DOHH2 (cell line): ENCODE measurements at regions not wholly inside any gene's neighbourhood (a gene's known extent, or its start where the extent isn't known, plus 50 kb on each side); places are given as distances from the start of the nearest gene placed in this dataset.

Experiments
- H3F3A ChIP-seq: fragments of 200-600 bp; sonication (generic), shearing (Covaris generic); 2 replicates; pipeline ENCODE4 v1.6.0; 2016; ENCODE audit warnings: antibody characterized with exemption, mild to moderate bottlenecking; ENCODE audit not compliant: control insufficient read depth, insufficient read depth
- H3K27ac ChIP-seq: fragments of 200-600 bp; sonication (generic); 2 replicates; pipeline ENCODE4 v1.5.1; 2014; ENCODE audit warnings: low read depth, mild to moderate bottlenecking, low read length, moderate library complexity
- H3K27me3 ChIP-seq: fragments of 200-600 bp; sonication (generic); 2 replicates; pipeline ENCODE4 v1.6.1; 2014; ENCODE audit warnings: mild to moderate bottlenecking, low read length, mixed read lengths; ENCODE audit not compliant: control insufficient read depth
- H3K36me3 ChIP-seq: fragments of 200-600 bp; sonication (generic); 2 replicates; pipeline ENCODE4 v1.6.1; 2014; ENCODE audit warnings: mild to moderate bottlenecking, low read length, moderate library complexity, mixed read lengths; ENCODE audit not compliant: control insufficient read depth
- H3K4me1 ChIP-seq: fragments of 200-600 bp; sonication (generic); 2 replicates; pipeline ENCODE4 v1.6.1; 2014; ENCODE audit warnings: mild to moderate bottlenecking, low read length, mixed read lengths; ENCODE audit not compliant: control insufficient read depth
- H3K4me2 ChIP-seq: fragments of 200-600 bp; sonication (generic); 2 replicates; pipeline ENCODE4 v1.6.0; 2014; ENCODE audit warnings: mild to moderate bottlenecking, low read length, moderate library complexity
- H3K4me3 ChIP-seq: fragments of 200-600 bp; sonication (generic); 2 replicates; pipeline ENCODE4 v1.5.1; 2014; ENCODE audit warnings: mild to moderate bottlenecking, low read length, mixed read lengths
- H3K79me2 ChIP-seq: fragments of 200-600 bp; sonication (generic); 2 replicates; pipeline ENCODE4 v1.6.1; 2014; ENCODE audit warnings: mild to moderate bottlenecking, low read length, mixed read lengths; ENCODE audit not compliant: control insufficient read depth
- H3K9me2 ChIP-seq: fragments of 200-600 bp; sonication (generic); replicated peaks from 2 replicates; pipeline ENCODE4 v1.6.1; 2014; ENCODE audit warnings: mild to moderate bottlenecking, low read length, mixed read lengths; ENCODE audit not compliant: control insufficient read depth
- H3K9me3 ChIP-seq: fragments of 200-600 bp; sonication (generic); 2 replicates; pipeline ENCODE4 v1.6.1; 2014; ENCODE audit warnings: antibody characterized with exemption, low read length, mixed read lengths; ENCODE audit not compliant: control insufficient read depth, insufficient read depth
- H4K20me1 ChIP-seq: fragments of 200-600 bp; sonication (generic); 2 replicates; pipeline ENCODE4 v1.6.0; 2014; ENCODE audit warnings: low read depth, mild to moderate bottlenecking, antibody characterized with exemption, low read length, moderate library complexity; ENCODE audit not compliant: control insufficient read depth, insufficient read depth
- EZH2phosphoT487 ChIP-seq: fragments of 200-600 bp; sonication (generic); IDR thresholded peaks from 2 replicates; pipeline ENCODE4 v1.6.1; 2017; ENCODE audit warnings: borderline replicate concordance, mild to moderate bottlenecking, antibody characterized with exemption, low read length, moderate library complexity, mixed read lengths
- TF ChIP-seq, protein P1 (sequence below): fragments of 200-600 bp; sonication (generic); IDR thresholded peaks from one replicate; pipeline ENCODE4 v1.5.1; 2014; ENCODE audit warnings: antibody characterized with exemption, mild to moderate bottlenecking, low read depth, low read length; ENCODE audit not compliant: poor library complexity, severe bottlenecking

DNA sequence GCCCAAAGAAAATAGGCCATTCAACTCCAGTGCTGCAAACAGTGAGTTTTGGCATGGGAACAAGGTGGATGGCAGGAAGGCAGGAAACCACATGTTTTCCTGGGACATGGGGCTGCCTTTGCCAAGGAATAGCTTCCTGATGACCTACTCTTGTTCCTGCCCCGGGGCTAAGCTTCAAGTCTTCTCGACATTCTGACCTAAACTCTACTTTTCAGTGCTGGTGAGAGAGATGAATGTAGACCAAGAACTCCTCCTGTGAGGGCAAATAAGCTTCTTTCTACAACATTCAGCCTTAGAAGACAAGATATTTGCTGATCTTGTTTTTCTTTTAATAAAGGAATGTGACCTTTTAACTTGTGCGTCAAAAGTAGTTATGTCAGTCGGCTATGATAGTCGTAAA lies 199.0 kb downstream of the GPR37 start:
- Histone ChIP-seq H3K4me2 (no peak overlapping the region), H4K20me1 (no peaks in the 10 kb centered on the region), H3K9me3 (no peaks in the 10 kb centered on the region), H3F3A (no peaks in the 10 kb centered on the region), H3K27me3 (no peaks in the 10 kb centered on the region), H3K4me1 (no peaks in the 10 kb centered on the region), H3K4me3 (no peak overlapping the region), H3K9me2 (no peaks in the 10 kb centered on the region), H3K79me2 (no peaks in the 10 kb centered on the region), H3K36me3 (no peaks in the 10 kb centered on the region), H3K27ac (no peak overlapping the region)
- no peak for TF ChIP-seq EZH2phosphoT487

- Histone ChIP-seq H3K4me3 (no peak overlapping the region), H3F3A (no peaks in the 10 kb centered on the region), H3K36me3 (no peaks in the 10 kb centered on the region), H3K4me2 (no peak overlapping the region), H4K20me1 (no peaks in the 10 kb centered on the region), H3K4me1 (no peaks in the 10 kb centered on the region), H3K27me3 (no peaks in the 10 kb centered on the region), H3K9me2 (no peaks in the 10 kb centered on the region), H3K79me2 (no peaks in the 10 kb centered on the region), H3K27ac (no peak overlapping the region), H3K9me3 (no peaks in the 10 kb centered on the region)
- TF ChIP-seq, protein P1, sequence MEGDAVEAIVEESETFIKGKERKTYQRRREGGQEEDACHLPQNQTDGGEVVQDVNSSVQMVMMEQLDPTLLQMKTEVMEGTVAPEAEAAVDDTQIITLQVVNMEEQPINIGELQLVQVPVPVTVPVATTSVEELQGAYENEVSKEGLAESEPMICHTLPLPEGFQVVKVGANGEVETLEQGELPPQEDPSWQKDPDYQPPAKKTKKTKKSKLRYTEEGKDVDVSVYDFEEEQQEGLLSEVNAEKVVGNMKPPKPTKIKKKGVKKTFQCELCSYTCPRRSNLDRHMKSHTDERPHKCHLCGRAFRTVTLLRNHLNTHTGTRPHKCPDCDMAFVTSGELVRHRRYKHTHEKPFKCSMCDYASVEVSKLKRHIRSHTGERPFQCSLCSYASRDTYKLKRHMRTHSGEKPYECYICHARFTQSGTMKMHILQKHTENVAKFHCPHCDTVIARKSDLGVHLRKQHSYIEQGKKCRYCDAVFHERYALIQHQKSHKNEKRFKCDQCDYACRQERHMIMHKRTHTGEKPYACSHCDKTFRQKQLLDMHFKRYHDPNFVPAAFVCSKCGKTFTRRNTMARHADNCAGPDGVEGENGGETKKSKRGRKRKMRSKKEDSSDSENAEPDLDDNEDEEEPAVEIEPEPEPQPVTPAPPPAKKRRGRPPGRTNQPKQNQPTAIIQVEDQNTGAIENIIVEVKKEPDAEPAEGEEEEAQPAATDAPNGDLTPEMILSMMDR: no peak
- no peak for TF ChIP-seq EZH2phosphoT487
These were observed 208.0 kb downstream of the GPR37 start for GRCh38 chr7:124557587-124557986.

DNA sequence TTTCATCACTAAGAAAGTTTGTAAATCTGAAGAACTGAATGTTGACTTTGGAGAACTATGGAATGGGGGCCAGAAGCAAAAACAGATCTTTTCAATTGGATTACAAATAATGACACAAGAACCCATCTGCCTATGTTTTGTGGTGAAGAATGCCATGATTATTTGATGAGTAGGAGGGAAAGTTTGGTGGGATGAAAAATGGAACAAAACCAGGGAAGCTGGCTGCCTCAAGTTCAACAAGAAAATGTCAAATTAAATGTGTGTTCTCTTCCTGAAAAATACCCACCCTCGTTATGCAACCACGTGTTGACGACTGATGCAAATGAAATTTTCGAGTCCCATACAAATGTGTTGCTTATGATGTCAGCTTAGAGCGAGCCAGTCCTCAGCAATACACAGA lies 208.5 kb downstream of the GPR37 start:
- H3K79me2 ChIP-seq: no peaks in the 10 kb centered on the region
- H3K36me3 ChIP-seq: no peaks in the 10 kb centered on the region
- H3K9me3 ChIP-seq: no peaks in the 10 kb centered on the region
- no peaks in the 10 kb centered on the region for H3K9me2 ChIP-seq
- no peak overlapping the region for H3K27ac ChIP-seq
- H3K4me2 ChIP-seq: no peak overlapping the region
- H3K4me1 ChIP-seq: no peaks in the 10 kb centered on the region
- H3F3A ChIP-seq: no peaks in the 10 kb centered on the region
- H4K20me1 ChIP-seq: no peaks in the 10 kb centered on the region
- H3K27me3 ChIP-seq: no peaks in the 10 kb centered on the region
- TF ChIP-seq EZH2phosphoT487: no peak
- TF ChIP-seq, protein P1: no peak
- no peak overlapping the region for H3K4me3 ChIP-seq

DNA sequence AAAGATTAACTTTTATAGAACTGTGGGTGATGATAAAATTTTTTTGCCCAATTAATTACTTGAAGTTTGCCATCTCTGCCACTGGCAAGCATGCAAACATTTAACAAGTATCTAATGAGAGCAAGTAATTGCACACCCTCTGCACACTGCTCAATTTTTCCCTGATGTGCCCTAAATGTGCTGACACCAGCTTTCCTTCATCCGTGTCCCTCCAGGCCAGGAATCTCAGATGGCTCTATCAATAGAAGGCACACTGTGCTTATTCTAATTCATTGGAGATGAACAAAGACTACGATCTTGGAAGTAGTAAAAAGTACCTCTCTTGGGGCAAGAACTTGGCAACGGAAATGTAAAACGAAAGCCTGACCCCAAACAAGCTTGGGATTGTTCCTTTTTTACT lies 212.1 kb downstream of the GPR37 start:
- Histone ChIP-seq H4K20me1 (no peaks in the 10 kb centered on the region), H3K9me3 (no peaks in the 10 kb centered on the region), H3K79me2 (no peaks in the 10 kb centered on the region), H3F3A (no peaks in the 10 kb centered on the region), H3K9me2 (no peaks in the 10 kb centered on the region), H3K36me3 (no peaks in the 10 kb centered on the region), H3K4me1 (no peaks in the 10 kb centered on the region), H3K27me3 (no peaks in the 10 kb centered on the region), H3K4me2 (no peak overlapping the region), H3K27ac (no peak overlapping the region), H3K4me3 (no peak overlapping the region)
- TF ChIP-seq, protein P1: no peak
- TF ChIP-seq EZH2phosphoT487: no peak
